Right renal pelvis (tissue), 4 donors: ENCODE measurements at regions not wholly inside any gene's neighbourhood (a gene's known extent, or its start where the extent isn't known, plus 50 kb on each side); places are given as distances from the start of the nearest gene placed in this dataset.
"Not testable (repeated sequence)": the region's sequence is repeated elsewhere in the genome, so short reads cannot be mapped to it uniquely, and the experiment has no call there.

Experiments used
- DNase-seq, 4 donors: peaks; one replicate each; pipeline ENCODE4 v3.0.0-alpha.2; 2013; ENCODE audit warnings: low read depth in 4 of 4, low spot score in 3 of 4, missing footprints in 1 of 4

GRCh38 chr12:113531073-113531472 is 59.4 kb upstream of the LHX5 start:
- not testable (repeated sequence) for DNase-seq

- DNase-seq = peak in 3 of 4 donors; percentile 7 to 38 (median 29)
Measured at GRCh38 chr12:113528606-113529293, 57.1 kb upstream of the LHX5 start.

DNA sequence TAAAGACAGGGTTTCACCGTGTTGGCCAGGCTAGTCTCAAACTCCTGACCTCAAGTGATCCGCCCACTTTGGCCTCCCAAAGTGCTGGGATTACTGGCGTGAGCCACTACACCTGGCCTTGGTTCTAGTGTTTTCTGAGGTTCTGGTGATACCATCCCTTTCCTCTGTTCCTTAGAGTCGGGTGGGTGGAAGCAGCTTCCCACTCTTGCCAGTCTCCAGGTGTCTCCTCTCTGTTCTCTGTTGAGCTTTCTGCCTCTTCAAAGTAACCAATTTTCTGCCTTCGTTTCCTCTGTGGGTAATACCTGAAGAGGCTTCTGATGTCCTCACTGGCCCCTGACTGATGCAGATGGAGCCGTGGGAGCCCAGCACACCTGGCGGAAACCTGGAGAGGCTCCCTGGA is 53.4 kb upstream of the LHX5 start:
- no peak for DNase-seq

DNA sequence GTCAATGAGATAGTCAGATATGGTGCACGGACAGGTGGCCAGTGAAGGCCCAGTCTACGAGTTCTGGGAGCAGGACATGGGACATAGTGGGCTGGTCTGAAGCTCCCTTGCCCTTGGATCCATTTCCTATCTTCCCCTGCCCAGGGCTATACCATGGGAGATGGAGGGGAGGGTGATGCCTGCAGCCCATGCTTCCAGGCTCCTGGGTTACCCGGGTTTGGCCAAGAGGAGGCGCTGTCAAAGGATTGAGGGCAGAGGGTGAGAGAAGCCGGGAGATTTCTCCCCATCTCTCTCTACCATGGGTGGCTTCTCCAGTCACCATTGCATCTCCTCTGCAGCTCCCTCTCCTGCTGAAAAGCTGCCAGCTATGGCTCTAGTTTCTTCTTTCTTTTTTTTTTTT is 52.8 kb upstream of the LHX5 start:
- no peak for DNase-seq

DNA sequence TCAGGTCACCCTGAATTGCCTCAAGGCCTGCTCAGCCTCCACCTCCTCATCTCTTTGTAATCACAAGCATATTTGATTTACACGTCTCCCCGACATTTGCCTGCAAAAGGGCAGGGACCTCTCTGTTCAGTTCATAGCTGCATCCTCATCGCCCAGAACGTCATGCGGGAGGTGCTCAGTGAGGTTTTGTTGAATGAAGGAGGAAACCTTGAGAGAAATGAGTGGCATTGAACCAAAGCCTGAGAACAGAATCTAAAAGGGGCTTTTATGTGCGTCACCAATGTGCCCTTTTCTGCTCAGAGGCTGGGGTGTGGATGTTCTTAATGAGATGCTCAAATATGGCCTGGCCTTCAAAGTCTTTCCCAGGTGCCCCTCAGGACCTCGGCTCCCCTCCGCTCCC is 50.0 kb upstream of the LHX5 start:
- DNase-seq = no peak
